Liver (tissue), 3 donors: ENCODE measurements at regions not wholly inside any gene's neighbourhood (a gene's known extent, or its start where the extent isn't known, plus 50 kb on each side); places are given as distances from the start of the nearest gene placed in this dataset.

Experiments used
- CTCF ChIP-seq: fragments of 150-350 bp; IDR thresholded peaks from 2 replicates; pipeline ENCODE4 v1.5.1; 2017; ENCODE audit warnings: improper control_type of control experiment, low read depth, low read length; ENCODE audit not compliant: missing input control
- EGR1 ChIP-seq, 2 donors: IDR thresholded peaks; 2 replicates each; pipeline ENCODE4 v1.6.1; 2016 to 2018; ENCODE audit warnings: antibody characterized with exemption in 2 of 2, low read depth in 2 of 2
- ZBTB33 ChIP-seq: IDR thresholded peaks from 2 replicates; pipeline ENCODE4 v1.6.1; 2016; ENCODE audit warnings: antibody characterized with exemption
- donor health status: healthy.
- donor health status: healthy.

- TF ChIP-seq CTCF (no peak), EGR1 (IDR thresholded peaks at IDR 0.05; ENCODE audit: low read depth in 2 of 2) (no peak), ZBTB33 (no peak)
Measured at GRCh38 chr13:74593688-74594087, 459.5 kb upstream of the KLF12 start.
